Breast epithelium (tissue), 3 donors: ENCODE measurements at regions not wholly inside any gene's neighbourhood (a gene's known extent, or its start where the extent isn't known, plus 50 kb on each side); places are given as distances from the start of the nearest gene placed in this dataset.

ENCODE experiments used
- POLR2A ChIP-seq: fragments of 450-650 bp; IDR thresholded peaks from one replicate; pipeline ENCODE4 v1.6.1; 2016; ENCODE audit warnings: antibody characterized with exemption, mild to moderate bottlenecking, moderate library complexity
- POLR2AphosphoS5 ChIP-seq, 3 donors: sonication (generic); formaldehyde crosslinking; IDR thresholded peaks; one replicate each; pipeline ENCODE4 v1.6.1; 2017; ENCODE audit warnings: antibody characterized with exemption in 3 of 3
- TF ChIP-seq, protein P1 (sequence below), 3 donors: fragments of 450-650 bp; IDR thresholded peaks; one replicate each; pipeline ENCODE4 v1.5.1; 2016 to 2017; ENCODE audit warnings: antibody characterized with exemption in 3 of 3, mild to moderate bottlenecking in 3 of 3, moderate library complexity in 3 of 3

DNA sequence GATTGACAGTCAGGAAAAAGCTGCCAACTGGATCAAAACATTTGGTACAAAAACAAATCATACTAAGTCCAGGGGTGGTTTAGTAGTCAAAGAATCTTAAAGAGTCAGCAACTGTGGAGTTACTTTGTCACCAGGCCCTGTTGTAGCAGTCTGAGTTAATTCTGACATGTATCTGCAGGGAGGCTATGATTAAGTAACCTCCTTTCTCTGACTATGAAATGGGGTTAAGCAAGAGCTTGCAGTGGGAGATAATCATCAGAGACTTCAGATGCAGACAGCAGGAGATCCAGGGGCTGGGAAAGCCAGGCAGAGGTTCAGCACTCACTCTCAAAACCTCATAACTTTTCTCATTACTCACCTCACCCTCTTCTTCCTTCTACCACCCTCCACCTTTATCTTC lies 99.2 kb upstream of the BTG3 start:
- TF ChIP-seq, protein P1, sequence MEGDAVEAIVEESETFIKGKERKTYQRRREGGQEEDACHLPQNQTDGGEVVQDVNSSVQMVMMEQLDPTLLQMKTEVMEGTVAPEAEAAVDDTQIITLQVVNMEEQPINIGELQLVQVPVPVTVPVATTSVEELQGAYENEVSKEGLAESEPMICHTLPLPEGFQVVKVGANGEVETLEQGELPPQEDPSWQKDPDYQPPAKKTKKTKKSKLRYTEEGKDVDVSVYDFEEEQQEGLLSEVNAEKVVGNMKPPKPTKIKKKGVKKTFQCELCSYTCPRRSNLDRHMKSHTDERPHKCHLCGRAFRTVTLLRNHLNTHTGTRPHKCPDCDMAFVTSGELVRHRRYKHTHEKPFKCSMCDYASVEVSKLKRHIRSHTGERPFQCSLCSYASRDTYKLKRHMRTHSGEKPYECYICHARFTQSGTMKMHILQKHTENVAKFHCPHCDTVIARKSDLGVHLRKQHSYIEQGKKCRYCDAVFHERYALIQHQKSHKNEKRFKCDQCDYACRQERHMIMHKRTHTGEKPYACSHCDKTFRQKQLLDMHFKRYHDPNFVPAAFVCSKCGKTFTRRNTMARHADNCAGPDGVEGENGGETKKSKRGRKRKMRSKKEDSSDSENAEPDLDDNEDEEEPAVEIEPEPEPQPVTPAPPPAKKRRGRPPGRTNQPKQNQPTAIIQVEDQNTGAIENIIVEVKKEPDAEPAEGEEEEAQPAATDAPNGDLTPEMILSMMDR (IDR thresholded peaks at IDR 0.05), result no peak
- TF ChIP-seq POLR2A (no peak), POLR2AphosphoS5 (IDR thresholded peaks at IDR 0.05) (no peak)
